ENCODE measurements at regions not wholly inside any gene's neighbourhood (a gene's known extent, or its start where the extent isn't known, plus 50 kb on each side); places are given as distances from the start of the nearest gene placed in this dataset.

DNA sequence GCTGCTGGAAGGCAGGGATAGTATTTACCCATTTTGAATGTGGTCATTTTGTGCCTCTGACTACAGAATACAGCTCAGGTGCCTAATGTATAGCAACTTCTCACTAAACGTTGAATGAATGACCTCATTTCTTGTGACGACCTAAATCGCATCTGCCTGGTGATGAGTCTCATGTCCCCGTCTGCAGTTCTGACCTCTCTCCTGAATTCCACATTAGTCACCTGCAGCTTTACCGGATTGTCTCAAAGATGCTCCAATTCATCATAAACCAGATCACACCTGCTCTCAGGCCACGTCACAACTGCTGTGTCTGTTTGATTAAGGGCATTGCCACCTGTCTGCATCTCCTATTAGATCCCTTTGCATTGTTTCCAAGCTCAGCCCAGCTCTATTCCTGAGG, 133.6 kb upstream of the MYT1L start:
- TF ChIP-seq, protein P1, sequence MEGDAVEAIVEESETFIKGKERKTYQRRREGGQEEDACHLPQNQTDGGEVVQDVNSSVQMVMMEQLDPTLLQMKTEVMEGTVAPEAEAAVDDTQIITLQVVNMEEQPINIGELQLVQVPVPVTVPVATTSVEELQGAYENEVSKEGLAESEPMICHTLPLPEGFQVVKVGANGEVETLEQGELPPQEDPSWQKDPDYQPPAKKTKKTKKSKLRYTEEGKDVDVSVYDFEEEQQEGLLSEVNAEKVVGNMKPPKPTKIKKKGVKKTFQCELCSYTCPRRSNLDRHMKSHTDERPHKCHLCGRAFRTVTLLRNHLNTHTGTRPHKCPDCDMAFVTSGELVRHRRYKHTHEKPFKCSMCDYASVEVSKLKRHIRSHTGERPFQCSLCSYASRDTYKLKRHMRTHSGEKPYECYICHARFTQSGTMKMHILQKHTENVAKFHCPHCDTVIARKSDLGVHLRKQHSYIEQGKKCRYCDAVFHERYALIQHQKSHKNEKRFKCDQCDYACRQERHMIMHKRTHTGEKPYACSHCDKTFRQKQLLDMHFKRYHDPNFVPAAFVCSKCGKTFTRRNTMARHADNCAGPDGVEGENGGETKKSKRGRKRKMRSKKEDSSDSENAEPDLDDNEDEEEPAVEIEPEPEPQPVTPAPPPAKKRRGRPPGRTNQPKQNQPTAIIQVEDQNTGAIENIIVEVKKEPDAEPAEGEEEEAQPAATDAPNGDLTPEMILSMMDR (IDR thresholded peaks at IDR 0.05) = no peak
- no peak for TF ChIP-seq POLR2A (IDR thresholded peaks at IDR 0.05)

All from lower leg skin (tissue), 3 donors.